Ammon's horn (tissue), 1 donor: ENCODE measurements at regions not wholly inside any gene's neighbourhood (a gene's known extent, or its start where the extent isn't known, plus 50 kb on each side); places are given as distances from the start of the nearest gene placed in this dataset.
"Not testable (repeated sequence)": the region's sequence is repeated elsewhere in the genome, so short reads cannot be mapped to it uniquely, and the experiment has no call there.

Source experiments
- DNase-seq: peaks from one replicate; pipeline ENCODE4 v3.0.0-alpha.2; 2016; ENCODE audit warnings: low spot score

GRCh38 chr20:64327223-64327549 is 71.6 kb downstream of the PCMTD2 start:
- DNase-seq, result not testable (repeated sequence)

GRCh38 chr20:64327550-64328317 is 72.2 kb downstream of the PCMTD2 start:
- DNase-seq, result peak; percentile 52

- not testable (repeated sequence) for DNase-seq
These were observed 73.2 kb downstream of the PCMTD2 start for GRCh38 chr20:64328595-64329250.

DNA sequence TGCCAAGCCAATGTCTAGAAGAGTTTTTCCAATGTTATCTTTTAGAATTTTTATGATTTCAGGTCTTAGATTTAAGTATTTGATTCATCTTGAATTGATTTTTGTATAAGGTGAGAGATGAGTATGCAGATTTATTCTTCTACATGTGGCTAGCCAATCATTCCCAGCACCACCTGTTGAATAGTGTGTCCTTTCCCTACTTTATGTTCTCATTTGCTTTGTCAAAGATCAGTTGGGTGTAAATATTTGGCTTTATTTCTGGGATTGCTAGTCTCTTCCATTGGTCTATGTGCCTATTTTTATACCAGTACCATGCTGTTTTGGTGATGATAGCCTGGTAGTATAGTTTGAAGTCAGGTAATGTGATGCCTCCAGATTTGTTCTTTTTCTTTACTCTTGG is 77.1 kb downstream of the PCMTD2 start:
- DNase-seq, result not testable (repeated sequence)
